H9 (cell line): ENCODE measurements at regions not wholly inside any gene's neighbourhood (a gene's known extent, or its start where the extent isn't known, plus 50 kb on each side); places are given as distances from the start of the nearest gene placed in this dataset.

Experiments used
- DNase-seq: peaks from one replicate; pipeline ENCODE4 v3.0.0-alpha.2; 2017
- H2AFZ ChIP-seq: one replicate; pipeline ENCODE4 v1.6.1; 2013; ENCODE audit warnings: mild to moderate bottlenecking, low read length, control low read depth, moderate library complexity
- H2AK5ac ChIP-seq: 2 replicates; pipeline ENCODE4 v1.6.1; 2013; ENCODE audit warnings: low read length, control low read depth, mixed read lengths; ENCODE audit not compliant: insufficient read length
- H2BK120ac ChIP-seq: one replicate; pipeline ENCODE4 v1.6.1; 2013; ENCODE audit warnings: low read depth, mild to moderate bottlenecking, low read length, control low read depth, inconsistent platforms; ENCODE audit not compliant: poor library complexity, severe bottlenecking
- H2BK12ac ChIP-seq: 2 replicates; pipeline ENCODE4 v1.6.1; 2013; ENCODE audit warnings: low read length, control low read depth, mixed read lengths, low read depth; ENCODE audit not compliant: insufficient read length
- H2BK15ac ChIP-seq: 2 replicates; pipeline ENCODE4 v1.6.1; 2013; ENCODE audit warnings: low read depth, low read length, control low read depth
- H2BK20ac ChIP-seq: one replicate; pipeline ENCODE4 v1.6.1; 2013; ENCODE audit warnings: low read depth, mild to moderate bottlenecking, low read length, control low read depth, inconsistent platforms; ENCODE audit not compliant: poor library complexity, severe bottlenecking
- H2BK5ac ChIP-seq: 2 replicates; pipeline ENCODE4 v1.6.1; 2013; ENCODE audit warnings: low read length, control low read depth, mixed read lengths; ENCODE audit not compliant: insufficient read length
- H3K14ac ChIP-seq: 2 replicates; pipeline ENCODE4 v1.6.1; 2013; ENCODE audit warnings: low read length, control low read depth; ENCODE audit not compliant: insufficient read depth
- H3K18ac ChIP-seq: 2 replicates; pipeline ENCODE4 v1.6.1; 2013; ENCODE audit warnings: low read depth, mild to moderate bottlenecking, mixed read lengths, low read length, control low read depth; ENCODE audit not compliant: insufficient read length
- H3K23ac ChIP-seq: 2 replicates; pipeline ENCODE4 v1.6.1; 2013; ENCODE audit warnings: low read length, control low read depth, mixed read lengths, low read depth; ENCODE audit not compliant: insufficient read length
- H3K23me2 ChIP-seq: 2 replicates; pipeline ENCODE4 v1.6.1; 2013; ENCODE audit warnings: low read depth, mild to moderate bottlenecking, mixed read lengths, low read length, control low read depth; ENCODE audit not compliant: insufficient read length, poor library complexity, severe bottlenecking
- H3K27ac ChIP-seq: 2 replicates; pipeline ENCODE4 v1.5.1; 2013; ENCODE audit warnings: low read length, control low read depth, mixed read lengths, low read depth; ENCODE audit not compliant: insufficient read length
- H3K27me3 ChIP-seq: 2 replicates; pipeline ENCODE4 v1.6.1; 2013; ENCODE audit warnings: low read length, control low read depth, inconsistent platforms; ENCODE audit not compliant: insufficient read depth
- H3K4ac ChIP-seq: 2 replicates; pipeline ENCODE4 v1.6.1; 2013; ENCODE audit warnings: low read depth, mild to moderate bottlenecking, control low read depth, inconsistent platforms, low read length, moderate library complexity
- H3K4me1 ChIP-seq: 2 replicates; pipeline ENCODE4 v1.6.1; 2013; ENCODE audit warnings: low read length, control low read depth, inconsistent platforms; ENCODE audit not compliant: insufficient read depth
- H3K4me2 ChIP-seq: 2 replicates; pipeline ENCODE4 v1.6.1; 2013; ENCODE audit warnings: low read length, control low read depth, mixed read lengths; ENCODE audit not compliant: insufficient read length, insufficient read depth
- H3K56ac ChIP-seq: 2 replicates; pipeline ENCODE4 v1.6.1; 2013; ENCODE audit warnings: low read depth, mild to moderate bottlenecking, mixed read lengths, low read length, control low read depth; ENCODE audit not compliant: insufficient read length
- H3K79me1 ChIP-seq: 2 replicates; pipeline ENCODE4 v1.6.1; 2013; ENCODE audit warnings: low read depth, mild to moderate bottlenecking, moderate library complexity, low read length, control low read depth, inconsistent platforms; ENCODE audit not compliant: insufficient read depth, poor library complexity, severe bottlenecking
- H3K79me2 ChIP-seq: 2 replicates; pipeline ENCODE4 v1.6.1; 2013; ENCODE audit warnings: low read length, control low read depth, inconsistent platforms; ENCODE audit not compliant: insufficient read depth
- H3K9ac ChIP-seq: 2 replicates; pipeline ENCODE4 v1.6.1; 2013; ENCODE audit warnings: low read length, control low read depth, mixed read lengths; ENCODE audit not compliant: insufficient read length; ENCODE audit errors: extremely low read depth
- H3K9me3 ChIP-seq: one replicate; pipeline ENCODE4 v1.6.1; 2013; ENCODE audit warnings: low read depth, low read length, inconsistent platforms; ENCODE audit not compliant: control insufficient read depth
- H3T11ph ChIP-seq: one replicate; pipeline ENCODE4 v1.6.1; 2013; ENCODE audit warnings: mild to moderate bottlenecking, low read length, control low read depth, inconsistent platforms
- H4K20me1 ChIP-seq: one replicate; pipeline ENCODE4 v1.6.1; 2013; ENCODE audit not compliant: control insufficient read depth, insufficient read length, insufficient read depth
- H4K5ac ChIP-seq: 2 replicates; pipeline ENCODE4 v1.6.1; 2013; ENCODE audit warnings: low read depth, mild to moderate bottlenecking, mixed read lengths, low read length, control low read depth; ENCODE audit not compliant: insufficient read length
- H4K8ac ChIP-seq: replicated peaks from 2 replicates; pipeline ENCODE4 v1.6.1; 2013; ENCODE audit warnings: low read length, control low read depth, mixed read lengths, low read depth; ENCODE audit not compliant: insufficient read length
- H4K91ac ChIP-seq: 2 replicates; pipeline ENCODE4 v1.6.1; 2013; ENCODE audit warnings: low read depth, mild to moderate bottlenecking, moderate library complexity, mixed read lengths, low read length, control low read depth; ENCODE audit not compliant: insufficient read length
- H3K27ac Mint-ChIP-seq, 3 experiments: 2 replicates in 2 of 3; 3 replicates in 1 of 3; pipeline ENCODE4 v1.8.0; 2020 to 2021; ENCODE audit warnings: mixed read lengths in 3 of 3, mild to moderate bottlenecking in 1 of 3, moderate library complexity in 1 of 3
- H3K27me3 Mint-ChIP-seq: 2 replicates; pipeline ENCODE4 v1.8.0; 2021; ENCODE audit warnings: low read depth, mild to moderate bottlenecking, moderate library complexity, mixed read lengths
- H3K36me3 Mint-ChIP-seq, 3 experiments: 2 replicates in 2 of 3; 3 replicates in 1 of 3; pipeline ENCODE4 v1.8.0; 2020 to 2021; ENCODE audit warnings: low read depth in 3 of 3, mixed read lengths in 3 of 3; ENCODE audit not compliant: insufficient read depth in 1 of 3
- H3K4me1 Mint-ChIP-seq, 2 experiments: 2 replicates each; pipeline ENCODE4 v1.8.0; 2020; ENCODE audit warnings: mixed read lengths in 2 of 2
- H3K4me3 Mint-ChIP-seq, 2 experiments: 2 replicates in 1 of 2; 3 replicates in 1 of 2; pipeline ENCODE4 v1.8.0; 2020 to 2021; ENCODE audit warnings: mild to moderate bottlenecking in 2 of 2, mixed read lengths in 2 of 2, moderate library complexity in 1 of 2
- H3K9me3 Mint-ChIP-seq, 2 experiments: 2 replicates in 1 of 2; 3 replicates in 1 of 2; pipeline ENCODE4 v1.8.0; 2020; ENCODE audit warnings: mild to moderate bottlenecking in 2 of 2, mixed read lengths in 2 of 2, moderate library complexity in 1 of 2
- CTCF ChIP-seq: fragments of 200-600 bp; sonication (generic); conservative IDR thresholded peaks from 3 replicates; pipeline ENCODE4 v1.8.0; 2021; ENCODE audit warnings: antibody characterized with exemption, mild to moderate bottlenecking
- WGBS: extraction: QIAGEN DNeasy Blood & Tissue Kit; methylation state at CpG from one replicate; pipeline ENCODE4 v1.1.7; 2013; ENCODE audit warnings: missing lambda C conversion rate, low lambda C conversion rate, mixed read lengths; ENCODE audit not compliant: insufficient read length; ENCODE audit errors: extremely low coverage; 5-methylcytosine and 5-hydroxymethylcytosine counted together

- Histone ChIP-seq H3K18ac (no peak overlapping the region), H4K20me1 (no peaks in the 10 kb centered on the region), H2BK120ac (no peak overlapping the region), H3K9me3 (no peaks in the 10 kb centered on the region), H4K5ac (no peak overlapping the region), H4K91ac (no peak overlapping the region), H3K27me3 (no peaks in the 10 kb centered on the region), H2AFZ (no peak overlapping the region), H2BK20ac (no peak overlapping the region), H3K23ac (no peak overlapping the region), H3K79me2 (no peaks in the 10 kb centered on the region), H3K23me2 (no peaks in the 10 kb centered on the region), H2BK15ac (no peak overlapping the region), H3K4me2 (no peak overlapping the region), H2AK5ac (no peak overlapping the region), H3T11ph (no peak overlapping the region), H3K9ac (no peak overlapping the region), H2BK12ac (no peak overlapping the region), H4K8ac (no peak overlapping the region), H3K79me1 (no peaks in the 10 kb centered on the region), H3K56ac (no peak overlapping the region), H3K27ac (no peak overlapping the region), H3K4ac (no peak overlapping the region), H2BK5ac (no peak overlapping the region), H3K4me1 (peaks cover 3% of the 10 kb centered on the region; the same call in 1 of the 2 replicates), H3K14ac (no peak overlapping the region)
- Mint-ChIP-seq H3K4me3 (no peak overlapping the region), H3K4me1 (peaks cover 18 to 19% of the 10 kb centered on the region in 2 experiments), H3K36me3 (peaks cover 5 to 30% (median 15%) of the 10 kb centered on the region in 3 experiments), H3K9me3 (peaks cover 29 to 35% of the 10 kb centered on the region in 2 experiments), H3K27ac (no peak overlapping the region), H3K27me3 (peaks cover 1% of the 10 kb centered on the region; the same call in 1 of the 2 replicates)
- DNase-seq: no peak
- no peak for TF ChIP-seq CTCF
- no CpG with 5 or more reads among the region's 1 CpG for WGBS
Observed at GRCh38 chr10:125236091-125236490, 75.7 kb upstream of the CTBP2 start.
